ENCODE measurements at regions not wholly inside any gene's neighbourhood (a gene's known extent, or its start where the extent isn't known, plus 50 kb on each side); places are given as distances from the start of the nearest gene placed in this dataset.

DNA sequence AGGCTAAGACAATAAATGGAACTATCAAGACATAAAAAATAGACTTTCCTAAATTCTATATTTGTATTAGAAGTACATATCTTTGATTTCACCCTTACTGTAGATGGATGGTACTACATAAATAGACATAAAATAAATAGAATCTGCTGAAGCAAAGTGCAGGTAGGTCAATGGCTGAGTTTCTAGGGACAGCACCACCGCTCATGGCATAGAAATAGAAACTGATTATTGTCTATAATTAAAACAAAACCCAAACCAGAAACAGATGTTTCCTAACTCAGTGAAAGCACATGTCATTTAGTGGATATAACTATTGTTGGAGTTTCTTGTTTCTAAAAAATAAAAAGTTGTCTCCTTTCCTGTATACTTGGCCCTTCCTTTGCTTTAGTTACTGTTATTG lies 387.3 kb upstream of the ADGRL3 start:
- TF ChIP-seq, protein P1, sequence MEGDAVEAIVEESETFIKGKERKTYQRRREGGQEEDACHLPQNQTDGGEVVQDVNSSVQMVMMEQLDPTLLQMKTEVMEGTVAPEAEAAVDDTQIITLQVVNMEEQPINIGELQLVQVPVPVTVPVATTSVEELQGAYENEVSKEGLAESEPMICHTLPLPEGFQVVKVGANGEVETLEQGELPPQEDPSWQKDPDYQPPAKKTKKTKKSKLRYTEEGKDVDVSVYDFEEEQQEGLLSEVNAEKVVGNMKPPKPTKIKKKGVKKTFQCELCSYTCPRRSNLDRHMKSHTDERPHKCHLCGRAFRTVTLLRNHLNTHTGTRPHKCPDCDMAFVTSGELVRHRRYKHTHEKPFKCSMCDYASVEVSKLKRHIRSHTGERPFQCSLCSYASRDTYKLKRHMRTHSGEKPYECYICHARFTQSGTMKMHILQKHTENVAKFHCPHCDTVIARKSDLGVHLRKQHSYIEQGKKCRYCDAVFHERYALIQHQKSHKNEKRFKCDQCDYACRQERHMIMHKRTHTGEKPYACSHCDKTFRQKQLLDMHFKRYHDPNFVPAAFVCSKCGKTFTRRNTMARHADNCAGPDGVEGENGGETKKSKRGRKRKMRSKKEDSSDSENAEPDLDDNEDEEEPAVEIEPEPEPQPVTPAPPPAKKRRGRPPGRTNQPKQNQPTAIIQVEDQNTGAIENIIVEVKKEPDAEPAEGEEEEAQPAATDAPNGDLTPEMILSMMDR (IDR thresholded peaks at IDR 0.05): no peak
- TF ChIP-seq POLR2A (IDR thresholded peaks at IDR 0.05): no peak

All from right lobe of liver (tissue), 4 donors.